HepG2 (cell line): ENCODE measurements at regions not wholly inside any gene's neighbourhood (a gene's known extent, or its start where the extent isn't known, plus 50 kb on each side); places are given as distances from the start of the nearest gene placed in this dataset.

Experiments used
- ATAC-seq: fragments of 200-7000 bp; cut with Tn5 transposase; 3 replicates; pipeline ENCODE4 v1.9.1; 2020; ENCODE audit warnings: mild to moderate bottlenecking, moderate library complexity
- BruUV-seq: library from RNA; stranded (reverse); fragments of 400-500 nt; replicated peaks from 2 replicates; lab custom pipeline; 2021; lab: Mats Ljungman, UMichigan
- CTCF ChIA-PET: fragments of 300-600 bp; formaldehyde crosslinking; extraction: SDS; loops from one replicate; lab custom pipeline; 2021; ENCODE audit warnings: low total read pairs, inconsistent platforms, low intra/inter-chr PET ratio; lab: Yijun Ruan, JAX
- POLR2A ChIA-PET: fragments of 350-600 bp; sonication (Branson Sonifier 250); formaldehyde crosslinking; loops from one replicate; lab custom pipeline; 2020; ENCODE audit warnings: antibody characterized with exemption, inconsistent platforms; lab: Yijun Ruan, JAX
- DNase-seq: peaks from one replicate; pipeline ENCODE4 v3.0.0-alpha.2; 2015; ENCODE audit warnings: low spot score
- FAIRE-seq: peaks from 3 replicates; lab custom pipeline; 2011; peaks lifted over from hg19 to GRCh38; lab: Jason Lieb, UNC
- H2AFZ ChIP-seq: one replicate; pipeline ENCODE4 v1.6.1; 2011; ENCODE audit warnings: low read length, inconsistent platforms
- H3K27ac ChIP-seq: fragments of 300-600 bp; 3 replicates; pipeline ENCODE4 v1.8.0; 2011; ENCODE audit warnings: mixed run types, mild to moderate bottlenecking, mixed read lengths, low read length, inconsistent platforms; ENCODE audit not compliant: insufficient read depth; ENCODE audit errors: extremely low read length
- H3K27me3 ChIP-seq, 2 experiments: fragments of 200-600 bp in 1 of 2; 2 replicates in 1 of 2; 3 replicates in 1 of 2; pipeline versions ENCODE4 v1.6.0 to v1.8.0; 2011; ENCODE audit warnings: low read length in 2 of 2, mild to moderate bottlenecking in 2 of 2, moderate library complexity in 2 of 2, inconsistent platforms in 1 of 2; ENCODE audit not compliant: insufficient read depth in 2 of 2, control insufficient read depth in 1 of 2
- H3K36me3 ChIP-seq, 2 experiments: fragments of 200-600 bp in 1 of 2; replicated peaks in 1 of 2; 2 replicates in 1 of 2; 3 replicates in 1 of 2; pipeline versions ENCODE4 v1.5.1 to v1.8.0; 2011; ENCODE audit warnings: low read length in 2 of 2, inconsistent platforms in 1 of 2; ENCODE audit not compliant: insufficient read depth in 2 of 2, control insufficient read depth in 1 of 2
- H3K4me1 ChIP-seq: 2 replicates; pipeline ENCODE4 v1.5.1; 2012; ENCODE audit warnings: low read length, inconsistent platforms; ENCODE audit not compliant: insufficient read depth
- H3K4me2 ChIP-seq: 2 replicates; pipeline ENCODE4 v1.6.0; 2011; ENCODE audit warnings: low read depth, low read length, inconsistent platforms
- H3K4me3 ChIP-seq, 3 experiments: fragments of 200-600 bp in 1 of 3; sonication (generic), shearing (Covaris generic) in 1 of 3; replicated peaks in 1 of 3; 2 replicates each; pipeline ENCODE4 v1.5.1; 2011 to 2016; ENCODE audit warnings: low read length in 3 of 3, inconsistent platforms in 2 of 3, low read depth in 2 of 3, mild to moderate bottlenecking in 2 of 3, control low read depth in 1 of 3, mixed read lengths in 1 of 3; ENCODE audit not compliant: insufficient read depth in 1 of 3
- H3K79me2 ChIP-seq: one replicate; pipeline ENCODE4 v1.6.1; 2011; ENCODE audit warnings: low read length, inconsistent platforms; ENCODE audit not compliant: insufficient read depth
- H3K9ac ChIP-seq: 2 replicates; pipeline ENCODE4 v1.6.0; 2011; ENCODE audit warnings: mild to moderate bottlenecking, low read depth, low read length, inconsistent platforms; ENCODE audit not compliant: insufficient read depth
- H3K9me3 ChIP-seq: 2 replicates; pipeline ENCODE4 v1.5.1; 2012; ENCODE audit warnings: mild to moderate bottlenecking, low read length
- H4K20me1 ChIP-seq: 2 replicates; pipeline ENCODE4 v1.6.0; 2011; ENCODE audit warnings: inconsistent platforms, mild to moderate bottlenecking, low read length, moderate library complexity; ENCODE audit not compliant: insufficient read depth
- ATF7 ChIP-seq, 2 experiments: fragments of 450-650 bp in 1 of 2; sonication (generic) in 1 of 2; formaldehyde crosslinking in 1 of 2; IDR thresholded peaks; 2 replicates each; pipeline versions ENCODE4 v1.4.0 to v1.6.1; 2016 to 2020; ENCODE audit warnings: antibody characterized with exemption in 1 of 2, mild to moderate bottlenecking in 1 of 2, missing genetic modification reagents in 1 of 2
- MAFK ChIP-seq, 2 experiments: IDR thresholded peaks in 1 of 2; conservative IDR thresholded peaks in 1 of 2; 2 replicates each; pipeline ENCODE4 v1.6.1; 2011; ENCODE audit warnings: improper control_type of control experiment in 2 of 2, low read length in 2 of 2
- NKX3-1 ChIP-seq: sonication (generic); formaldehyde crosslinking; IDR thresholded peaks from 2 replicates; pipeline ENCODE4 v1.5.0; 2020; ENCODE audit warnings: missing genetic modification reagents
- ZBTB25 ChIP-seq: IDR thresholded peaks from 2 replicates; pipeline ENCODE4 v1.6.1; 2018; ENCODE audit warnings: missing genetic modification reagents
- WGBS: methylation state at CpG from one replicate; pipeline ENCODE4 v1.1.6; 2017; ENCODE audit warnings: low lambda C conversion rate; 5-methylcytosine and 5-hydroxymethylcytosine counted together
- in situ Hi-C: cut with HindIII; loops from 2 replicates; pipeline ENCODE4 v1.10.0; 2017; ENCODE audit warnings: low pct_unique_long_range_greater_than_20kb; ENCODE audit not compliant: extremely low pct_ligation_motif_present
- intact Hi-C: fragments of 100-400 bp; cut with micrococcal nuclease; formaldehyde crosslinking; loops from one replicate; pipeline ENCODE4 v1.10.0; 2022; ENCODE audit not compliant: unreplicated experiment
- TF ChIP-seq, protein P1 (sequence below), 2 experiments: fragments of 450-650 bp in 1 of 2; sonication (generic) in 1 of 2; formaldehyde crosslinking in 1 of 2; IDR thresholded peaks; 2 replicates each; pipeline versions ENCODE4 v1.6.1 to v1.8.0; 2016 to 2022; ENCODE audit warnings: antibody characterized with exemption in 1 of 2, mild to moderate bottlenecking in 1 of 2, missing genetic modification reagents in 1 of 2
- TF ChIP-seq, protein P2 (sequence below): IDR thresholded peaks from 2 replicates; pipeline ENCODE4 v1.6.1; 2016; ENCODE audit warnings: low read depth, control low read depth

- Histone ChIP-seq H2AFZ (no peak overlapping the region), H3K4me3 (no peak overlapping the region), H3K79me2 (no peaks in the 10 kb centered on the region), H3K27me3 (no peaks in the 10 kb centered on the region), H3K9ac (no peak overlapping the region), H3K4me2 (no peak overlapping the region), H3K9me3 (no peaks in the 10 kb centered on the region), H3K4me1 (no peaks in the 10 kb centered on the region), H4K20me1 (no peaks in the 10 kb centered on the region), H3K27ac (no peak overlapping the region), H3K36me3 (no peaks in the 10 kb centered on the region)
- FAIRE-seq (no peak), ATAC-seq (no peak), DNase-seq (no peak)
- no TSS peak for BruUV-seq
- POLR2A ChIA-PET = no interaction called here
- in situ Hi-C loops (no loop called here), intact Hi-C loops (no loop called here)
- WGBS = 2% methylated on average over 1 of the region's 1 CpG
- CTCF ChIA-PET = no interaction called here
- no peak for TF ChIP-seq ATF7 (IDR thresholded peaks at IDR 0.05)
- no peak for TF ChIP-seq ATF7 (CRISPR knock-in tag; IDR thresholded peaks at IDR 0.05)
- peak; percentile 34 to 39; a peak in 2 of 4 replicates for TF ChIP-seq MAFK (conservative IDR thresholded peaks at IDR 0.05 in 1 of 2, IDR thresholded peaks at IDR 0.05 in 1 of 2; ENCODE audit: low read length in 2 of 2)
- TF ChIP-seq, all 625 proteins: peak for 1
These were observed 76.1 kb upstream of the KHDRBS2 start for GRCh38 chr6:62362097-62362496.

GRCh38 chr6:62357835-62358234 is 71.8 kb upstream of the KHDRBS2 start:
- no peaks in the 10 kb centered on the region for H3K27me3 ChIP-seq
- ChIA-PET CTCF (no interaction called here), POLR2A (no interaction called here)
- no peaks in the 10 kb centered on the region for H3K79me2 ChIP-seq
- H2AFZ ChIP-seq = no peak overlapping the region
- FAIRE-seq = no peak
- H3K4me3 ChIP-seq = no peak overlapping the region
- H3K9ac ChIP-seq = no peak overlapping the region
- H3K9me3 ChIP-seq = no peaks in the 10 kb centered on the region
- in situ Hi-C loops = loop anchor here (5.0 kb wide), 1 partner anchor 44 kb away; no protein-coding TSS in a partner anchor
- DNase-seq = no peak
- no peak overlapping the region for H3K4me2 ChIP-seq
- no peak for ATAC-seq
- H4K20me1 ChIP-seq = no peaks in the 10 kb centered on the region
- intact Hi-C loops = no loop called here
- H3K27ac ChIP-seq = no peak overlapping the region
- H3K4me1 ChIP-seq = no peaks in the 10 kb centered on the region
- WGBS = 6% methylated on average over 6 of the region's 6 CpGs
- H3K36me3 ChIP-seq = no peaks in the 10 kb centered on the region
- BruUV-seq = no TSS peak
- TF ChIP-seq, protein P1, sequence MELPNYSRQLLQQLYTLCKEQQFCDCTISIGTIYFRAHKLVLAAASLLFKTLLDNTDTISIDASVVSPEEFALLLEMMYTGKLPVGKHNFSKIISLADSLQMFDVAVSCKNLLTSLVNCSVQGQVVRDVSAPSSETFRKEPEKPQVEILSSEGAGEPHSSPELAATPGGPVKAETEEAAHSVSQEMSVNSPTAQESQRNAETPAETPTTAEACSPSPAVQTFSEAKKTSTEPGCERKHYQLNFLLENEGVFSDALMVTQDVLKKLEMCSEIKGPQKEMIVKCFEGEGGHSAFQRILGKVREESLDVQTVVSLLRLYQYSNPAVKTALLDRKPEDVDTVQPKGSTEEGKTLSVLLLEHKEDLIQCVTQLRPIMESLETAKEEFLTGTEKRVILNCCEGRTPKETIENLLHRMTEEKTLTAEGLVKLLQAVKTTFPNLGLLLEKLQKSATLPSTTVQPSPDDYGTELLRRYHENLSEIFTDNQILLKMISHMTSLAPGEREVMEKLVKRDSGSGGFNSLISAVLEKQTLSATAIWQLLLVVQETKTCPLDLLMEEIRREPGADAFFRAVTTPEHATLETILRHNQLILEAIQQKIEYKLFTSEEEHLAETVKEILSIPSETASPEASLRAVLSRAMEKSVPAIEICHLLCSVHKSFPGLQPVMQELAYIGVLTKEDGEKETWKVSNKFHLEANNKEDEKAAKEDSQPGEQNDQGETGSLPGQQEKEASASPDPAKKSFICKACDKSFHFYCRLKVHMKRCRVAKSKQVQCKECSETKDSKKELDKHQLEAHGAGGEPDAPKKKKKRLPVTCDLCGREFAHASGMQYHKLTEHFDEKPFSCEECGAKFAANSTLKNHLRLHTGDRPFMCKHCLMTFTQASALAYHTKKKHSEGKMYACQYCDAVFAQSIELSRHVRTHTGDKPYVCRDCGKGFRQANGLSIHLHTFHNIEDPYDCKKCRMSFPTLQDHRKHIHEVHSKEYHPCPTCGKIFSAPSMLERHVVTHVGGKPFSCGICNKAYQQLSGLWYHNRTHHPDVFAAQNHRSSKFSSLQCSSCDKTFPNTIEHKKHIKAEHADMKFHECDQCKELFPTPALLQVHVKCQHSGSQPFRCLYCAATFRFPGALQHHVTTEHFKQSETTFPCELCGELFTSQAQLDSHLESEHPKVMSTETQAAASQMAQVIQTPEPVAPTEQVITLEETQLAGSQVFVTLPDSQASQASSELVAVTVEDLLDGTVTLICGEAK (IDR thresholded peaks at IDR 0.05) = no peak
- TF ChIP-seq, protein P1 (CRISPR knock-in tag; IDR thresholded peaks at IDR 0.05) = no peak
- TF ChIP-seq NKX3-1 (no peak), ZBTB25 (CRISPR knock-in tag) (no peak)
- TF ChIP-seq, protein P2, sequence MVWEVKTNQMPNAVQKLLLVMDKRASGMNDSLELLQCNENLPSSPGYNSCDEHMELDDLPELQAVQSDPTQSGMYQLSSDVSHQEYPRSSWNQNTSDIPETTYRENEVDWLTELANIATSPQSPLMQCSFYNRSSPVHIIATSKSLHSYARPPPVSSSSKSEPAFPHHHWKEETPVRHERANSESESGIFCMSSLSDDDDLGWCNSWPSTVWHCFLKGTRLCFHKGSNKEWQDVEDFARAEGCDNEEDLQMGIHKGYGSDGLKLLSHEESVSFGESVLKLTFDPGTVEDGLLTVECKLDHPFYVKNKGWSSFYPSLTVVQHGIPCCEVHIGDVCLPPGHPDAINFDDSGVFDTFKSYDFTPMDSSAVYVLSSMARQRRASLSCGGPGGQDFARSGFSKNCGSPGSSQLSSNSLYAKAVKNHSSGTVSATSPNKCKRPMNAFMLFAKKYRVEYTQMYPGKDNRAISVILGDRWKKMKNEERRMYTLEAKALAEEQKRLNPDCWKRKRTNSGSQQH = no peak
